Smooth muscle cell (in vitro differentiated cells): ENCODE measurements at regions not wholly inside any gene's neighbourhood (a gene's known extent, or its start where the extent isn't known, plus 50 kb on each side); places are given as distances from the start of the nearest gene placed in this dataset.
A peak's percentile ranks its signal among the peaks of the same experiment; 100 is the strongest.

Source experiments
- DNase-seq: peaks from one replicate; lab custom pipeline; 2025; ENCODE audit not compliant: unreplicated experiment; lab: John Stamatoyannopoulos, UW
- H2AFZ ChIP-seq: fragments of 200-600 bp; sonication (generic); 2 replicates; pipeline ENCODE4 v1.6.0; 2016; ENCODE audit warnings: antibody characterized with exemption, low read depth, mild to moderate bottlenecking
- H3F3A ChIP-seq: fragments of 200-600 bp; sonication (generic); 2 replicates; pipeline ENCODE4 v1.6.0; 2017; ENCODE audit warnings: antibody characterized with exemption, low read depth
- H3K27ac ChIP-seq: fragments of 200-600 bp; sonication (generic); 2 replicates; pipeline ENCODE4 v1.5.1; 2016; ENCODE audit warnings: low read depth, mild to moderate bottlenecking
- H3K27me3 ChIP-seq: fragments of 200-600 bp; sonication (generic); 2 replicates; pipeline ENCODE4 v1.6.1; 2016; ENCODE audit warnings: low read depth, mild to moderate bottlenecking
- H3K36me3 ChIP-seq: fragments of 200-600 bp; sonication (generic); 2 replicates; pipeline ENCODE4 v1.5.1; 2016; ENCODE audit warnings: low read depth
- H3K4me1 ChIP-seq: fragments of 200-600 bp; sonication (generic); 2 replicates; pipeline ENCODE4 v1.5.1; 2016; ENCODE audit warnings: low read depth
- H3K4me2 ChIP-seq: fragments of 200-600 bp; sonication (generic); 2 replicates; pipeline ENCODE4 v1.6.0; 2016; ENCODE audit warnings: mild to moderate bottlenecking
- H3K4me3 ChIP-seq: fragments of 200-600 bp; sonication (generic); 2 replicates; pipeline ENCODE4 v1.5.1; 2016; ENCODE audit warnings: mild to moderate bottlenecking
- H3K79me2 ChIP-seq: fragments of 200-600 bp; sonication (generic); 2 replicates; pipeline ENCODE4 v1.6.0; 2016; ENCODE audit warnings: low read depth, mild to moderate bottlenecking
- H3K9ac ChIP-seq: fragments of 200-600 bp; sonication (generic); 2 replicates; pipeline ENCODE4 v1.6.0; 2016; ENCODE audit warnings: low read depth
- H3K9me3 ChIP-seq: fragments of 200-600 bp; sonication (generic); replicated peaks from 2 replicates; pipeline ENCODE4 v1.5.1; 2016; ENCODE audit warnings: low read depth
- H4K20me1 ChIP-seq: fragments of 200-600 bp; sonication (generic); 2 replicates; pipeline ENCODE4 v1.6.0; 2016; ENCODE audit warnings: low read depth
- WGBS: methylation state at CpG from one replicate; pipeline ENCODE4 v1.1.7; 2016; ENCODE audit warnings: low lambda C conversion rate; 5-methylcytosine and 5-hydroxymethylcytosine counted together
- TF ChIP-seq, protein P1 (sequence below): fragments of 200-600 bp; sonication (generic); IDR thresholded peaks from 2 replicates; pipeline ENCODE4 v1.5.1; 2017; ENCODE audit warnings: borderline replicate concordance, mild to moderate bottlenecking, antibody characterized with exemption; ENCODE audit not compliant: insufficient read depth, poor library complexity, severe bottlenecking

GRCh38 chr12:124435806-124436345, 131.5 kb downstream of the NCOR2 start:
- WGBS: 97% methylated on average over 16 of the region's 16 CpGs
- no peak overlapping the region for H3K27ac ChIP-seq
- H3K4me3 ChIP-seq: no peak overlapping the region
- no peaks in the 10 kb centered on the region for H3K9me3 ChIP-seq
- TF ChIP-seq, protein P1, sequence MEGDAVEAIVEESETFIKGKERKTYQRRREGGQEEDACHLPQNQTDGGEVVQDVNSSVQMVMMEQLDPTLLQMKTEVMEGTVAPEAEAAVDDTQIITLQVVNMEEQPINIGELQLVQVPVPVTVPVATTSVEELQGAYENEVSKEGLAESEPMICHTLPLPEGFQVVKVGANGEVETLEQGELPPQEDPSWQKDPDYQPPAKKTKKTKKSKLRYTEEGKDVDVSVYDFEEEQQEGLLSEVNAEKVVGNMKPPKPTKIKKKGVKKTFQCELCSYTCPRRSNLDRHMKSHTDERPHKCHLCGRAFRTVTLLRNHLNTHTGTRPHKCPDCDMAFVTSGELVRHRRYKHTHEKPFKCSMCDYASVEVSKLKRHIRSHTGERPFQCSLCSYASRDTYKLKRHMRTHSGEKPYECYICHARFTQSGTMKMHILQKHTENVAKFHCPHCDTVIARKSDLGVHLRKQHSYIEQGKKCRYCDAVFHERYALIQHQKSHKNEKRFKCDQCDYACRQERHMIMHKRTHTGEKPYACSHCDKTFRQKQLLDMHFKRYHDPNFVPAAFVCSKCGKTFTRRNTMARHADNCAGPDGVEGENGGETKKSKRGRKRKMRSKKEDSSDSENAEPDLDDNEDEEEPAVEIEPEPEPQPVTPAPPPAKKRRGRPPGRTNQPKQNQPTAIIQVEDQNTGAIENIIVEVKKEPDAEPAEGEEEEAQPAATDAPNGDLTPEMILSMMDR: no peak
- DNase-seq: no peak
- H3K4me2 ChIP-seq: no peak overlapping the region
- H2AFZ ChIP-seq: no peak overlapping the region
- H3F3A ChIP-seq: peaks cover 15% of the 10 kb centered on the region
- H3K9ac ChIP-seq: no peak overlapping the region
- peaks cover 29% of the 10 kb centered on the region for H4K20me1 ChIP-seq
- no peaks in the 10 kb centered on the region for H3K36me3 ChIP-seq
- H3K27me3 ChIP-seq: no peaks in the 10 kb centered on the region
- H3K4me1 ChIP-seq: peaks cover 23% of the 10 kb centered on the region
- H3K79me2 ChIP-seq: peaks cover 11% of the 10 kb centered on the region

GRCh38 chr12:124434951-124435805, 132.2 kb downstream of the NCOR2 start:
- WGBS: 82% methylated on average over 17 of the region's 17 CpGs
- Histone ChIP-seq H2AFZ (no peak overlapping the region), H3F3A (peaks cover 10% of the 10 kb centered on the region), H3K36me3 (no peaks in the 10 kb centered on the region), H3K27ac (peak overlapping the region; percentile 44), H3K4me1 (peaks cover 16% of the 10 kb centered on the region), H3K79me2 (peaks cover 4% of the 10 kb centered on the region), H3K4me2 (no peak overlapping the region), H4K20me1 (peaks cover 29% of the 10 kb centered on the region), H3K4me3 (no peak overlapping the region), H3K9ac (no peak overlapping the region), H3K9me3 (no peaks in the 10 kb centered on the region), H3K27me3 (no peaks in the 10 kb centered on the region)
- DNase-seq: no peak
- TF ChIP-seq, protein P1: no peak

- Histone ChIP-seq H3K4me1 (peaks cover 16% of the 10 kb centered on the region), H3K27ac (peak overlapping the region; percentile 44), H3K79me2 (no peaks in the 10 kb centered on the region), H3K36me3 (no peaks in the 10 kb centered on the region), H3K9me3 (no peaks in the 10 kb centered on the region), H3K9ac (no peak overlapping the region), H3K4me2 (no peak overlapping the region), H3K4me3 (no peak overlapping the region), H4K20me1 (peaks cover 29% of the 10 kb centered on the region), H2AFZ (no peak overlapping the region), H3F3A (peaks cover 14% of the 10 kb centered on the region), H3K27me3 (no peaks in the 10 kb centered on the region)
- 72% methylated on average over 10 of the region's 10 CpGs for WGBS
- DNase-seq: no peak
- TF ChIP-seq, protein P1: no peak
Measured at GRCh38 chr12:124434354-124434753, 133.1 kb downstream of the NCOR2 start.
